Heart left ventricle (tissue), 13 donors: ENCODE measurements at regions not wholly inside any gene's neighbourhood (a gene's known extent, or its start where the extent isn't known, plus 50 kb on each side); places are given as distances from the start of the nearest gene placed in this dataset.

Experiments used
- CTCF ChIP-seq, 12 donors: fragments of 200-600 bp; sonication (generic) in 4 of 12; IDR thresholded peaks; one replicate each; pipeline versions ENCODE4 v1.5.0 to v1.8.0; 2018 to 2022; ENCODE audit warnings: antibody characterized with exemption in 12 of 12, mild to moderate bottlenecking in 5 of 12
- POLR2A ChIP-seq, 2 donors: fragments of 450-650 bp; IDR thresholded peaks; one replicate each; pipeline ENCODE4 v1.6.1; 2017; ENCODE audit warnings: antibody characterized with exemption in 2 of 2, mild to moderate bottlenecking in 2 of 2, moderate library complexity in 2 of 2
- donor health status: ischemic (EF 13 %, LVEDD 7.1; RV severe dilation, severe dysfunction).
- donor health status: DM: no; HTN: yes; CAD: no.
- donor health status: DM: no; HTN: no; CAD: no.
- donor health status: ischemic (EF 25% LVEDD 6.9; RV normal size, moderate dysfunction).
- donor health status: ischemic (EF 25% LVEDD 5.7; RV mildly dilated, moderate dysfunction).
- donor health status: ischemic (EF 35%, LVEDD 5.7; RV mildly dilated, moderate dysfunction).
- donor health status: nonischemic (EF 11% LVEDD 7.7; RV severe dilation, severe dysfunction).
- donor health status: DM: yes; HTN: yes; CAD: no.
- donor health status: PGD.
- donor health status: ischemic (EF 29% LVEDD 5.4; RV normal size, mild dysfunction).
- donor health status: nonischemic (EF 23%, LVEDD 6.1; RV moderate dilation, normal function).

- TF ChIP-seq CTCF (IDR thresholded peaks at IDR 0.05) (no peak), POLR2A (IDR thresholded peaks at IDR 0.05) (no peak)
Measured at GRCh38 chr10:126836009-126836408, 69.2 kb upstream of the DOCK1 start.
